SK-N-SH (cell line): ENCODE measurements at regions not wholly inside any gene's neighbourhood (a gene's known extent, or its start where the extent isn't known, plus 50 kb on each side); places are given as distances from the start of the nearest gene placed in this dataset.

Experiments
- TF ChIP-seq, protein P1 (sequence below): fragments of 200-600 bp; sonication (generic); IDR thresholded peaks from 2 replicates; pipeline ENCODE4 v1.6.1; 2017; ENCODE audit warnings: antibody characterized with exemption, mild to moderate bottlenecking, moderate library complexity
- TF ChIP-seq, protein P2 (sequence below): IDR thresholded peaks from 2 replicates; pipeline ENCODE4 v1.4.0; 2012; ENCODE audit warnings: low read depth

DNA sequence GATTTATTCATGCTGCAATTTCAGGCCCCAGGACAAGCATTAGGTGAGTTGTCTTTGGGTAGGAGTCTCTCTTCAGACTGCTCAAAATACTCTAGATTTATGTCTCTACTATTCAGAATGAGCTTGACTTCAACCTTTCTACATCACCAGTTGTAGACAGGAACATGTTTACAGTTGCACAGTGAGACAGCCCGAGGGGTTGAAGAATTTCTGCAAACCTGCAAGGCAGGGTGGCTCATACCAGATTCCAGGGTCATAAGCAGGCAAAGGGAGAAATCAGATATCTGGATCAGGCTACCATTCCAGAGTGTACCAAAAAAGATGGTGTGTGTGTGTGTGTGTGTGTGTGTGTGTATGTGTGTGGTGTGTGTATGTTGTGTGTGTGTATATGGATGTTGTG lies 112.4 kb downstream of the SPP2 start:
- TF ChIP-seq, protein P1, sequence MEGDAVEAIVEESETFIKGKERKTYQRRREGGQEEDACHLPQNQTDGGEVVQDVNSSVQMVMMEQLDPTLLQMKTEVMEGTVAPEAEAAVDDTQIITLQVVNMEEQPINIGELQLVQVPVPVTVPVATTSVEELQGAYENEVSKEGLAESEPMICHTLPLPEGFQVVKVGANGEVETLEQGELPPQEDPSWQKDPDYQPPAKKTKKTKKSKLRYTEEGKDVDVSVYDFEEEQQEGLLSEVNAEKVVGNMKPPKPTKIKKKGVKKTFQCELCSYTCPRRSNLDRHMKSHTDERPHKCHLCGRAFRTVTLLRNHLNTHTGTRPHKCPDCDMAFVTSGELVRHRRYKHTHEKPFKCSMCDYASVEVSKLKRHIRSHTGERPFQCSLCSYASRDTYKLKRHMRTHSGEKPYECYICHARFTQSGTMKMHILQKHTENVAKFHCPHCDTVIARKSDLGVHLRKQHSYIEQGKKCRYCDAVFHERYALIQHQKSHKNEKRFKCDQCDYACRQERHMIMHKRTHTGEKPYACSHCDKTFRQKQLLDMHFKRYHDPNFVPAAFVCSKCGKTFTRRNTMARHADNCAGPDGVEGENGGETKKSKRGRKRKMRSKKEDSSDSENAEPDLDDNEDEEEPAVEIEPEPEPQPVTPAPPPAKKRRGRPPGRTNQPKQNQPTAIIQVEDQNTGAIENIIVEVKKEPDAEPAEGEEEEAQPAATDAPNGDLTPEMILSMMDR: no peak
- TF ChIP-seq, protein P2, sequence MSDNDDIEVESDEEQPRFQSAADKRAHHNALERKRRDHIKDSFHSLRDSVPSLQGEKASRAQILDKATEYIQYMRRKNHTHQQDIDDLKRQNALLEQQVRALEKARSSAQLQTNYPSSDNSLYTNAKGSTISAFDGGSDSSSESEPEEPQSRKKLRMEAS: no peak
